IPS-11a (cell line): ENCODE measurements at regions not wholly inside any gene's neighbourhood (a gene's known extent, or its start where the extent isn't known, plus 50 kb on each side); places are given as distances from the start of the nearest gene placed in this dataset.

Experiments
- H3K4me3 ChIP-seq: one replicate; pipeline ENCODE4 v1.5.1; 2013; ENCODE audit warnings: low read depth, low read length, control low read depth

DNA sequence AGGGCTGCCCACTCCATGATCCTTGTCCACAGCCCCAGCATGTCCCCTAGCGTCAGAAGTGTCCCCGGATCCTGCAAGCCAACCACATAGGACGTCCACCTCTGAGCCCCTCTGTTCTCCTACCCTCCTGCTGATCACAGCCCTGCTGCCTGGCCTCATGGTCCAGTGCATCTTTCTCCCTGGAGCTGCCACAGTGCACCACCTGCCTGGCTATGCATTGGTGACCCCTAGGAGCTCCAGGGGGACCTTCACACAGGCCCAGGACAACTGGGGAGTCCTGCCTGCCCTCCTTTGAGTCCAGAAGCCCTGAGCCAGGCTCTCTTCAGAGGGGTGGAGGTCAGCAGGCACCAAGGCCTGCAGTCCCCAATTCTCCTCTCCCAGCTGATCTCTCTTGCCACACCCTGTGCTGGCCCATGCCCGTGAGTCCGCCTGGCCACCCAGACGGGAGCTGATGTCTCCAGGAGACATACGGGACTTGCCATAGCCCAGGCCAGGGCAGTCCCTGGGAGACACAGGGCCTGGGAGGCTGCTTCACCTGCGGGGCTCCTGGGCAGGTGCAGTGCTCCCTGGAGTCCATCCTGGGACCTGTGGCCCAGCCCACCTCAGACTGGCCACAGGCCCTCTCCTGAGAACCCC, 77.4 kb upstream of the RET start:
- H3K4me3 ChIP-seq: no peak overlapping the region

DNA sequence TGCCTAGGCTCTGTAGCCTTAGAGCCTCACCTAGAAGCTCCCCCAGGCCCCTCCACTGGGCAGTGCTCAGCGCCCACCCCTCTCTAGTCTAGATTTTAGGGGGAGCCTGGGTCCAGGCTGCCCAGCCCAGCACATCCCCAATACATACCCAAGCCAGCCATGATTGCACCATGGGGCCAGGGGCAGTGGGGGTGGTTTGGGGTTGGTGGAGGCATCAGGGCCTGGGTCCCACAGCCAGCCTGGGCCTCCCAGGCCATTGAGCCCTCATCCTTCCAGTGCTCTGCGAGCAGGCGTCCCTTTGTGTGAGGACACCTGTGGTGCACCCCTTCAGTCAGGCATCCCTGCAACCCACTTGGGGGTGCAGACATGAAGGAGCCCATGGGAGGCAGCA, 76.9 kb upstream of the RET start:
- H3K4me3 ChIP-seq: no peak overlapping the region

DNA sequence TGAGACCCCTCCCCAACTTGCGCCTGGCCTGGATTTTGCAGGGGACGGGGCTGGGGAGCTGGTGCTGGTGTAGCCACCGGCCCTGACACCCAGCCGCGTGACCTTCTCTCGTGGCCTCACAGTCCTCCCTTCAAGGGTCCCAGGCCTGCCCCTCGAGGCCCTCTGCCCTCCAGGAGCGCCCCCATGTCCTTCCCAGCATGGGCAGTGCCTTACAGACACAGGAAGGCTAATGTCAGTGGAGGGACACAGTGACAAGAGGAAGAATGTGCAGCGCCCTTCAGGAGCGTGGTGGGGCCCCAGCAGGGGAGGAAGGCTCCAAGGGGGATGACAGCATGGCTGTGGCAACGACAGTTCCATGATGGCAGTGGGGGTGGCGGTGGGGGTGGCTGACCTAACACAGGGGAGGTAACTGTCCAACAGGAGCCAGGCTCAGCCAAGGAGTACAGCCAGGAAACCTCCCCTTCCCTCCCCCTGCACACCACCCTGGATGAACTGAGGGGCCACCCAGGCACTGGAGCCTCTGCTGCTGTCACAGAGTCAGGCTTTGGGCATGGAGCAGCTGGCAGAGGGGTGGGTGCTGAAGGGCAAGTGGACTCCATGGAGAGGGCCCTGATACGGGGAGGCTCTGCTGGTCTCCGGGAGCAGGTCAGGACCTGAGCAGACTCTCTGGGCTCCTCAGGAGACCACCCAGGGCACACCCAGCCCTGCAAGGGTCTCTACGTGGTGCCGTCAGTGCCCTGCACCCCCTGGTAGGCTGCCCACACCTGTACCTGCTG, 76.0 kb upstream of the RET start:
- no peak overlapping the region for H3K4me3 ChIP-seq

DNA sequence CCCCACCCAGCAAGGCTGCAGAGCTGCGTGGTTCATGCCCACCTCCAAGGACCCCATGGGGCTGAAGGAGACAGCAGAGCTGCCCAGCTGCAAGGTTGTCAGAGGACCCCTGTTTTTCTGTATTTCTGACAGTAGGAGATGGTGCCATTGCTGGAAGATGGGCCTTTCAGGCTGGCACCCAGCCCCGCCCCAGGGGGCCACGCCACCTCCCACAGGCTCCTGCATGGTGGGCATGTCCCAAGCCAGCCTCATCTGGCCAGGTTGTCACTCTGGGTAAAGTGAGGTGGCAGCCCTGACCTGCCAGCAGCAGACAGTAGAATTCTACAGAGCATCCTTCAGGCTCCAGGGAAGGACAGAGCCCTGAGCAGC, 75.5 kb upstream of the RET start:
- H3K4me3 ChIP-seq: no peak overlapping the region

DNA sequence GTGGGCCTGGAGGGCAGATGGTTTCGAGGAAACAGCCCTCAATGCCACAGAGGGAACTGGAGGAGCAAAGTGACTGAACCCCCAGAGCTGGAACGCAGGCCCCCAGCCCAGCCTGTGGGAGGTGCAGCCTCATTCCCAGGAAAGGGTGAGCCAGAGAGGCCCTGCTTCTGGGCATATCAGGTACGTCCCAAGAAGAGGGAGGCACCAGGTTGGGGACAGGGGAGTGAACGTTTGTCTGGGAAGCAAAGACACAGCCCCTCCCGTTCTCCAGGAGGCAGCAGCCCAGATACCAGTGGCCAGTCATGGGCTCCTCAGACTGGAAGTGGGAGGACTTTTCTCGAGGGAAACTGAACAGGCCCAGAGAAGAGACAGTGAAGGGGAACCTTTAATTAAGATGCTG, 74.3 kb upstream of the RET start:
- no peak overlapping the region for H3K4me3 ChIP-seq

DNA sequence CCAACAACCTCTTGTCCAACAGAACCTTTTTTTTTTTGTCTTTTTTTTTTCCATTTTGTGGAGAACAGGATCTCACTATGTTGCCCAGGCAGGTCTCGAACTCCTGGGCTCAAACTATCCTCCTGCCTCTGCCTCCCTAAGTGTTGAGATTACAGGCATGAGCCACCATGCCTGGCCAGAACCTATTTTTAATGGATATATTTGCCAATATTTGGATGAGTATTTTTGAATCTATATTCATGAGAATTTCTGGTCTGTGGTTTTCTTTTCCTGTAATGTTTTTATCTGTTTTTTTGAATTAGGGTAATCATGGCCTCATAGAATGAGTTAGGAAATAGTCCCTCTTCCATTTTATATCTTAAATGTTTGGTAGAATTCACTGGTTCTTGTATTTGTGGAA, 70.4 kb upstream of the RET start:
- no peak overlapping the region for H3K4me3 ChIP-seq

DNA sequence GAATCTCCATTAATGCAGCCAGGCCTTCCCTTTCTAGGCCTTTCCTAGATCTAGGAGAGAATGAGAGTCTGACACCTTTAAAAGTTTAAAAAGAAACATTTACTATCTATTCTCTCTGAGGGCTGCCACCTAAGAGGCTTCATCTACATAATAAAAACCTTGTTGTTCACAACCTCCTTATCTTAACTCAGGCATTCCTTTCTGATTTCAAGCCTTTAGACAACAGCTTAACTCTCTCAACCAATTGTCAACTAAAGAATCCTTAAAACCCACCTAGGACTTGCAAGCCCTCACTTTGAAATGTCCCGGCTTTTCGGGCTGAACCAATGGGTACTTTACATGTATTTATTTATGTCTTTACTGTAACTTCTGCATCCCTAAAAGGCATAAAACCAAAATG, 64.3 kb upstream of the RET start:
- H3K4me3 ChIP-seq: no peak overlapping the region

DNA sequence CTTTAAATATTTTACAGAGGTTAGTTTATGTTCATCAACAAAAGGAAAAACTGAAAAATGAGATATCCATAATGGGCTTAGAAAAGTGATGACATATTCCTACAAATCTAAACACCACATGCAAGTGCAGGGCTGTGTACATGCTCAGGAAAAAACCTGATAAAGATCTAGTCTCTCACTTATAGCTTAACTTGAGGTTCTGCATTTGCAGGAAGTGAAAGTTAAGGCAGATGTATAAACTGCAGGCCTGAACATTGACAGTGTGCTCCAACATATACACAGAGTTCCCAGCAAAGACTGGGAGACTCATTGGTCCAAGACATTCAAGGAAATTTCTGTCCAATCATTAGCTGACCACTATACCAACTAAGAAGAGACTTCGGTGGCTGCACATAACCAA, 63.8 kb upstream of the RET start:
- H3K4me3 ChIP-seq: no peak overlapping the region

DNA sequence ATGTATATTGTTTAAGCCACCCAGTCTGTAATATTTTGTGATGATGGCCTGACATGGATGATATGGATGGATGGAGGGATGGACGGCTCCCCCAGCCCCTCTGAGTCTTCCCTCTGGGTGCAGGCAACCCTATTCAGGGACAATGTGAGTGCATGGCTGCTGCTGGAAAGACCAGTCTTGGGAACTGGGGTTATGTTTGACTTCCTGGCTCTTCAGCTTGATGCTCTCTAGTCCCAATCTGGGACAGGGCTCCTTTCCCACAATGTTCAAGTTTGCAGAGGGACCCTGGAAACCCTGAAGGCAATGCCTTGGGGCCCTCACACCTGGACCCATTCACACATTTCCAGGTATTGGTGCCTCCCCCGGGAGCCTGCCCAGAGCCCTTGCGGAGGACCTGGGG, 52.3 kb upstream of the RET start:
- no peak overlapping the region for H3K4me3 ChIP-seq

DNA sequence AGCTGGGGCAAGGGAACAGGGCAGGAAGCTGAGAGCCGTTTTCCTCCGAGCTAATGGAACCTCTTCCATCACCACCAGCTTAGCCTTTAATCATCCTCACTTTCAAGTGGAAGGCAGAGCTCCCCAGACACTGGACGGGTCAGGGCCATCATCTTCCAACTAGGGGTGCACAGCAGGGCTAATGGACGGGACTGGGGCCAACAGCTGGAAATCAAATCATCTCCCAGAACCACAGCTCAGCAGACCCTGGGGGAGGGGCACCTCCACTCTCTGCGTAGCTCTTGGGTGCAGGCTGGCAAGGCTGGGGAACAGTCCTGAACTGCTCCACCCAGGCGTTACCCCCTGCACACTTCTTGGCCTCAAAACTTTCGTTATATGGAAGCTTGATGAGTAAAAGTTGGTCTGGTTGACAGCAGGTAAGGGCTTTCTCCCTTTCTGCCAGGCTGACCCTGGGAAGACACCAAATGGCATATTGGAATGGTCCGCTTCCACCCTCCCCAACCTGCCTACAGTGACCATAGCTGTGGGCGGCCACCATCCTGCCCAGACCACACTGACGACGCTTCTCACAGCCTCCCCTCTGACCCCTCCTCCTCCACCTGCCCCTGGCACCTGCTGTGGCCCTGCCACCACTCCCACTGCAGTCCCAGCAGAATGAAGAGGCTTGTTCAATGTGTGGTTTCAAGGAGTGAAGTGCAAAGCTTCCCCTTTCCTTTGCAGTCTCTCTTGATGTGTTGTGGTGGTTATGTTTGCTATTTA, 51.7 kb upstream of the RET start:
- no peak overlapping the region for H3K4me3 ChIP-seq

DNA sequence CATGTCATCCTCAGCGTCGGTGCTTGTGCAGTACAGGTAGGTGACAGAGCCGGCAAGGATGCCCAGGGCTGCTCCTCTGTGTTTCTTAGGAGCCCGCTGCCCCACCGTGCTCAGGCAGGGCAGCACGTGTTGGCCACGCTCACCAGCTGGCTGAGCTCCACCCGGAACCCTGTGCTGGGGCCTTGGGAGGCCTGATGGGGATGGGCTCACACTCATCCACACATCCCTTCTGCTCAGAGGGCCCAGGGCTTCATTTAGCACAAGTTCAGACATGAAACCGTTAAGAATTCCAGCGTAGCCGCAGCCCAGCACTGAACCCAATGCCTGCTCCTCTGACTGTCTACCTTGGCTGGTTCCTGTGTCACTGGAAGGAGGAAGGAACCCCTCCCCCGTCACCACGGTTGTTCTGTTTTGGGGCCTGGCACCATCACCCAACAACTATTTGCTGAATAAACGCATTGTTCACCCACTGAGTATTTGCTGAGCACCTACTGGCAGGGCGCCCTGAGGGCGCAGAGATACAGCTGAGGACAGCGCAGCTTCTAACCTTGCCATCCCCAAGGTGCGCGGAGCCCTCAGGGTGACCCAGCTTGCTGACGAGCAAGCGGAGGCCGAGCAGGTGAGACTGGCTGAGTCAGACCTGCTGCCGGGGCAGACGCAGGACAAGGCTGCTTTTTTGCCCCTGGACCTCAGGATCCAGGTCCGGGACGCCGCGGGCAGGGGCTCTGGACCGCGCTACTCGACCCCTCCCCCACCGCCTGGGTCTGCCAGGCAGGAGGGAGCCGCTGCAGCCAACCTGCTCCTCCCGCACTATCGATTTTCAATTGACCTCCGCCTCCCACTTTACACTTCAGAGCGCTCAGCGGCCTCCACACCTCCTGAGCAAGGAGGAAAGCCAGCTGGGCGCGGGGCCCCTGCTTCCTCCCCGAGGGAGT, 50.6 kb upstream of the RET start:
- H3K4me3 ChIP-seq: no peak overlapping the region
